Kidney (tissue), 13 donors: ENCODE measurements at regions not wholly inside any gene's neighbourhood (a gene's known extent, or its start where the extent isn't known, plus 50 kb on each side); places are given as distances from the start of the nearest gene placed in this dataset.
A peak's percentile ranks its signal among the peaks of the same experiment; 100 is the strongest.

Experiments used
- DNase-seq, 5 donors: peaks; one replicate each; pipeline ENCODE4 v3.0.0-alpha.2; 2013 to 2020
- FAIRE-seq: peaks from 2 replicates; lab custom pipeline; 2012; peaks lifted over from hg19 to GRCh38; lab: Jason Lieb, UNC
- H3K27ac ChIP-seq, 2 donors: one replicate each; pipeline ENCODE4 v1.7.0; 2013; ENCODE audit warnings: low read depth in 2 of 2, low read length in 2 of 2, inconsistent platforms in 1 of 2
- H3K27me3 ChIP-seq: one replicate; pipeline ENCODE4 v1.7.1; 2013; ENCODE audit warnings: low read length, inconsistent platforms; ENCODE audit not compliant: control insufficient read depth, insufficient read depth
- H3K36me3 ChIP-seq, 3 donors: one replicate each; pipeline versions ENCODE4 v1.7.0 to v1.7.1; 2013; ENCODE audit warnings: low read length in 3 of 3, control low read depth in 1 of 3, inconsistent platforms in 1 of 3; ENCODE audit not compliant: insufficient read depth in 3 of 3, control insufficient read depth in 2 of 3
- H3K4me1 ChIP-seq, 3 donors: one replicate each; pipeline versions ENCODE4 v1.7.0 to v1.7.1; 2013; ENCODE audit warnings: low read length in 3 of 3, inconsistent platforms in 1 of 3, low read depth in 1 of 3; ENCODE audit not compliant: control insufficient read depth in 2 of 3, insufficient read depth in 2 of 3
- H3K4me3 ChIP-seq, 3 donors: one replicate each; pipeline versions ENCODE4 v1.7.0 to v1.8.1; 2013; ENCODE audit warnings: low read length in 3 of 3, control low read depth in 1 of 3, inconsistent platforms in 1 of 3
- H3K9ac ChIP-seq, 3 donors: one replicate each; pipeline versions ENCODE4 v1.7.0 to v1.7.1; 2013; ENCODE audit warnings: low read length in 3 of 3, control low read depth in 1 of 3, inconsistent platforms in 1 of 3
- H3K9me3 ChIP-seq, 3 donors: one replicate each; pipeline versions ENCODE4 v1.7.0 to v1.7.1; 2013; ENCODE audit warnings: low read length in 3 of 3, control low read depth in 1 of 3, inconsistent platforms in 1 of 3; ENCODE audit not compliant: control insufficient read depth in 2 of 3, insufficient read depth in 1 of 3
- intact Hi-C: fragments of 100-400 bp; cut with DNase I; formaldehyde crosslinking; loops from one replicate; pipeline ENCODE4 v1.11.1; 2022
- TF ChIP-seq, protein P1 (sequence below): IDR thresholded peaks from 3 replicates; pipeline ENCODE4 v1.5.1; 2012; ENCODE audit warnings: mild to moderate bottlenecking, moderate library complexity, borderline replicate concordance; ENCODE audit not compliant: insufficient read depth; ENCODE audit errors: extremely low read depth
- donor health status: control.
- donor health status: control.
- donor health status: control.
- donor health status: control.
- donor health status: control.
- donor health status: DM: yes; HTN: yes; CAD: no.
- donor health status: Normal renal cell carcinoma (clear cell type).

- TF ChIP-seq, protein P1, sequence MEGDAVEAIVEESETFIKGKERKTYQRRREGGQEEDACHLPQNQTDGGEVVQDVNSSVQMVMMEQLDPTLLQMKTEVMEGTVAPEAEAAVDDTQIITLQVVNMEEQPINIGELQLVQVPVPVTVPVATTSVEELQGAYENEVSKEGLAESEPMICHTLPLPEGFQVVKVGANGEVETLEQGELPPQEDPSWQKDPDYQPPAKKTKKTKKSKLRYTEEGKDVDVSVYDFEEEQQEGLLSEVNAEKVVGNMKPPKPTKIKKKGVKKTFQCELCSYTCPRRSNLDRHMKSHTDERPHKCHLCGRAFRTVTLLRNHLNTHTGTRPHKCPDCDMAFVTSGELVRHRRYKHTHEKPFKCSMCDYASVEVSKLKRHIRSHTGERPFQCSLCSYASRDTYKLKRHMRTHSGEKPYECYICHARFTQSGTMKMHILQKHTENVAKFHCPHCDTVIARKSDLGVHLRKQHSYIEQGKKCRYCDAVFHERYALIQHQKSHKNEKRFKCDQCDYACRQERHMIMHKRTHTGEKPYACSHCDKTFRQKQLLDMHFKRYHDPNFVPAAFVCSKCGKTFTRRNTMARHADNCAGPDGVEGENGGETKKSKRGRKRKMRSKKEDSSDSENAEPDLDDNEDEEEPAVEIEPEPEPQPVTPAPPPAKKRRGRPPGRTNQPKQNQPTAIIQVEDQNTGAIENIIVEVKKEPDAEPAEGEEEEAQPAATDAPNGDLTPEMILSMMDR, result no peak
- intact Hi-C loops, result no loop called here
- no peaks in the 10 kb centered on the region for H3K9me3 ChIP-seq
- no peak overlapping the region for H3K4me3 ChIP-seq
- no peaks in the 10 kb centered on the region for H3K27me3 ChIP-seq
- peak in 4 of 5 donors; percentile 24 to 54 (median 41) for DNase-seq
- no peak overlapping the region for H3K27ac ChIP-seq
- H3K9ac ChIP-seq, result no peak overlapping the region
- H3K4me1 ChIP-seq, result no peaks in the 10 kb centered on the region
- no peak for FAIRE-seq
- no peaks in the 10 kb centered on the region for H3K36me3 ChIP-seq
Observed at GRCh38 chr4:89489338-89489771, 181.8 kb upstream of the GPRIN3 start.

GRCh38 chr4:89488736-89489135, 181.1 kb upstream of the GPRIN3 start:
- Histone ChIP-seq H3K4me1 (no peaks in the 10 kb centered on the region), H3K4me3 (no peak overlapping the region), H3K27ac (no peak overlapping the region), H3K36me3 (no peaks in the 10 kb centered on the region), H3K27me3 (no peaks in the 10 kb centered on the region), H3K9ac (no peak overlapping the region), H3K9me3 (no peaks in the 10 kb centered on the region)
- intact Hi-C loops, result no loop called here
- DNase-seq (no peak), FAIRE-seq (no peak)
- TF ChIP-seq, protein P1, result no peak

GRCh38 chr4:89486673-89487072, 179.1 kb upstream of the GPRIN3 start:
- intact Hi-C loops, result no loop called here
- Histone ChIP-seq H3K9me3 (no peaks in the 10 kb centered on the region), H3K27ac (no peak overlapping the region), H3K27me3 (no peaks in the 10 kb centered on the region), H3K9ac (no peak overlapping the region), H3K4me1 (no peaks in the 10 kb centered on the region), H3K4me3 (no peak overlapping the region), H3K36me3 (no peaks in the 10 kb centered on the region)
- FAIRE-seq, result no peak
- no peak for DNase-seq
- TF ChIP-seq, protein P1, result no peak

DNA sequence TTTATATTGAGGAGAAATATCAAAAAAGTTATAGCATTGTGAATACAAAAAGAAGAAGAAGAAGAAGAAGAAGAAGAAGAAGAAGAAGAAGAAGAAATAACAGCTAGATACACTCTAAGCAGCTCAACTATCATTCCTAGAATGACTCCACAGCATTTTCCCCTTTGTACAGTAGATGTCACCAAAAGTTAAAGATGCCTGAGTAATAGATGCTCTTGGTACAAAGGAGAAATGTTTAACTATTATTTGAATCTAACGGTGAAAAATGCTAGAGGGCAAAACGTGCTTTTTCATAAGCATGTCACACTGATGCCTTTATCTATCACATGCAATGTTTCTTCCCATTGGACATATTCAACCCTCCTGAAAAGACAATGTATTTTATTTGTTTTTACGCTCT, 178.4 kb upstream of the GPRIN3 start:
- no peak overlapping the region for H3K9ac ChIP-seq
- H3K4me3 ChIP-seq, result no peak overlapping the region
- H3K4me1 ChIP-seq, result no peaks in the 10 kb centered on the region
- no peaks in the 10 kb centered on the region for H3K36me3 ChIP-seq
- FAIRE-seq (no peak), DNase-seq (peak in 2 of 5 donors; percentile 32 to 58)
- intact Hi-C loops, result no loop called here
- H3K27ac ChIP-seq, result no peak overlapping the region
- TF ChIP-seq, protein P1, result no peak
- no peaks in the 10 kb centered on the region for H3K27me3 ChIP-seq
- H3K9me3 ChIP-seq, result no peaks in the 10 kb centered on the region
